ENCODE measurements at regions not wholly inside any gene's neighbourhood (a gene's known extent, or its start where the extent isn't known, plus 50 kb on each side); places are given as distances from the start of the nearest gene placed in this dataset.
"Not testable (repeated sequence)": the region's sequence is repeated elsewhere in the genome, so short reads cannot be mapped to it uniquely, and the experiment has no call there.

DNA sequence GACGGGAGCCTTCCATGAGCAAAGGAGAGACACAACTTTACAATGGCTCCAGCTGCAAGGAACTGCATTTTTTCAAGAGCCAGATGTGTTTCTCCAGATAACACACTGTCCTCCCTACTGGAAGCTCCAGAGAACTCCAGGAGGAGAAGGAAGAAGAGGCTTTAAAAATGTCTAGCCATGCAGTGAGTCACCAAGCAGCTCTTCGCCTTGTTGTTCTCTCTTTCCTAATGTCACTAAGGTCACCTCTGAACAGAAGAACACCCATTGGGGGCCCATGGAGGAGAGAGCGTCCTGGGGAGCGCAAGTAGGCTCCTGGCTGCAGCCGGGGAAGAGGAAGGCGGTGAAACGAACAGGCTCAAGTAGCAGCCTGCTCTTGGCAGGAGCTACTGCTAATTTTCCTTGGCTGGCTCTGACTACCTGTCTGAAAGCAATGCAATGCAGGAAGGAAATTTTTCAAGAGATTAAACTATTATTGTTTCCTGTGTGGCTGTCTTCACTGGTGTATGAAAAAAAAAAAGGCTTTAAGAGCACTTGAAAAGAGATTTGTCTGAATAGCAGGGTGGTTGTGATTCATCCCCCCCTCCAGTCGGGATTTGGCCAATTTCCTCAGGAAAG is 321.9 kb downstream of the SETD4 start:
- H3K4me3 Mint-ChIP-seq, result no peak overlapping the region
- H3K4me1 Mint-ChIP-seq, result peaks cover 8% of the 10 kb centered on the region
- no peaks in the 10 kb centered on the region for H3K36me3 Mint-ChIP-seq
- no peak overlapping the region for H3K27ac Mint-ChIP-seq
- H3K27me3 Mint-ChIP-seq, result no peaks in the 10 kb centered on the region
- H3K9me3 Mint-ChIP-seq, result no peaks in the 10 kb centered on the region

DNA sequence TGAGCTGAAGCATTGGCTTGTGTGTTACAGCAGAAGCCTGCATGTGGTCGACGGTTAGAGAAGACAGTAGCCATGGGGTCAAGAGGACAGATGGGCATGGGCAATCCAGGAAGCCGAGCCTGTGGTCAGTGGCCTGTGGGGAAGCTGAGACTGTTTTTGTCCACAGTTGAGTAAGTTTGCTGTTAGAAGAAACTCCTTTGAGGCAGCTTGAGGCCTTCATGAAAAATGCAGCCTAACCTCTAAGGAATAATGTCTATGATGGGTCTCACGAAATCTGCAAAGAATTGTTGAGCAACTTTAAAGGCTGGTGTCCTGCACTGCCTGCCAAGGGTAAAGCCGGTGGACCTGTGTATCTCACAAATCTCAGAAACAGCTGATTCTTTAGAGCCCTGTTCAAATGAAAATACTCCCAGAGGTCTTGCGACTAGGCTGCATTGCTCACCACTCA is 322.4 kb downstream of the SETD4 start:
- Mint-ChIP-seq H3K36me3 (no peaks in the 10 kb centered on the region), H3K27ac (no peak overlapping the region), H3K27me3 (no peaks in the 10 kb centered on the region), H3K4me1 (peaks cover 8% of the 10 kb centered on the region), H3K4me3 (no peak overlapping the region), H3K9me3 (no peaks in the 10 kb centered on the region)

DNA sequence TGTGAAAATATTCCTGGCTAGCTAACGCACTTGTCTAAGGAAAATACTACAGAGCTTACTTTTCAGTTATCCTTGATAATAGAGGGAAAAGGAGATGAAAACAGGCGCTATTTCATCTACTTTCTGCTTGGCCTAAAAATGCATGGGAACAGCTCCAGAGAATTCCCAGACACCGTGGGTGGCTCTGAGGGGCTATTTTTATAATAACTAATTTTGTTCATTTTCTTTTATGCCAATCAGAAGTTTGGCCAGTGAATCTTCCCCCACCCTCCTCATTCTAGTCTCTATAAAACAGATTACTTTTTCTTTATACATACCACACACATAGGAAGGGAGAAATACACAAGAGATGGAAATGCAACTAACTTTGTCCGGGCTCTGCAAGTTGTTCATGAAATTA is 322.9 kb downstream of the SETD4 start:
- Mint-ChIP-seq H3K4me3 (no peak overlapping the region), H3K27me3 (no peaks in the 10 kb centered on the region), H3K4me1 (peaks cover 8% of the 10 kb centered on the region), H3K27ac (no peak overlapping the region), H3K36me3 (no peaks in the 10 kb centered on the region), H3K9me3 (no peaks in the 10 kb centered on the region)

DNA sequence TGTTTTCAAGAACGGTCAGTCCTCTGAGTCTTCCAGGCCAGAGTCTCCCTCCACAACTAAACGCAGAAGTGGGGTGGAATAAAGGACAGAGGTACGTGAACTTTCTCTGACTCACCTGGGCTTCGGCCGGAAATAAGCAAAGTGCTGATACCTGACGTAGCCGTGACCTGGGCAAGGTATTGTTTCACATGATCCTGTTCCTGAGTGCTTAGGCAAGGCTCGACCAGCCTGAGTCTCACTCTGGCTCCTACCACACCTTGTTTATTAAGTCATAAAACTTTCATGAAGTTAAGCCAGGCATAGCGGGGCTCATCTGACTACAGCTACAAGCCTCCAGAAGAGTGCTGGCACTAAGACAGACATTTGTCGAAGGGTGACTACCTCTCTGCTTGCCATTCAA is 327.5 kb downstream of the SETD4 start:
- H3K27ac Mint-ChIP-seq, result no peak overlapping the region
- H3K4me1 Mint-ChIP-seq, result no peaks in the 10 kb centered on the region
- peaks cover 2% of the 10 kb centered on the region for H3K27me3 Mint-ChIP-seq
- no peaks in the 10 kb centered on the region for H3K36me3 Mint-ChIP-seq
- H3K9me3 Mint-ChIP-seq, result no peaks in the 10 kb centered on the region
- no peak overlapping the region for H3K4me3 Mint-ChIP-seq

DNA sequence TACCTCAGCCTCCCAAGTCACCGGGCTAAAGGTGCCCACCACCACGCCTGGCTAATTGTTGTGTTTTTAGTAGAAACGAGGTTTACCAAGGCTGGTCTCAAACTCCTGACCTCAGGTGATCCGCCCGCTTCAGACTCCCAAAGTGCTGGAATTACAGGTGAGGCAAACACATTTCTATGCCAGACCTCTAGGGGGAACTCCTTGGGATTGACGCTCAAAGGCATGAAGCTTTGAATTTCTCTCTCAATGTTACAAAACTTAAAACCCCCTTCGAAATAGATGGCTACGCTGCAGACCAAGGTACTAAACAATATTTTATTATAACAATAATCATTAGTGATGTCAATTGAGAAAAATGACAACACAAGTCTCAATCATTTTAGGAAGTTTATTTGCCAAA is 330.0 kb downstream of the SETD4 start:
- Mint-ChIP-seq H3K36me3 (no peaks in the 10 kb centered on the region), H3K4me3 (no peak overlapping the region), H3K9me3 (no peaks in the 10 kb centered on the region), H3K4me1 (no peaks in the 10 kb centered on the region), H3K27me3 (peaks cover 4% of the 10 kb centered on the region), H3K27ac (no peak overlapping the region)

DNA sequence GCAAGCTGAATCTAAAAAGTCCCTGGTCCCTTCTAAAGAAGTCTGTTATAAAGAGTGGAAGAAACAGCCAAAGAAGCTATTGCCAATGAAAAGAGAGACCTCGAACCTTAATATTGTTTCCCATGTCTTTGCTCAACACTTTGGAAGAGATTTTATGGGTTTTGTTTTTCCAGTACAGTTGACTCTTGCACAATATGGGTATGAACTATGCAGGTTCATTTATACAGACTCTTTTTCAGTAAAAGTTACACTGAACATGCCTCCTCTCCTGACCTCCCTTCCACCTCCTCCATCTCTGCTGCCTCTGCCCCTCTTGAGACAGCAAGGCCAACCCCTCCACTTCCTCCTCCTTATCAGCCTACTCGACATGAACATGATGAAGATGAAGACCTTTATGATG is 332.5 kb downstream of the SETD4 start:
- H3K27ac Mint-ChIP-seq, result no peak overlapping the region

DNA sequence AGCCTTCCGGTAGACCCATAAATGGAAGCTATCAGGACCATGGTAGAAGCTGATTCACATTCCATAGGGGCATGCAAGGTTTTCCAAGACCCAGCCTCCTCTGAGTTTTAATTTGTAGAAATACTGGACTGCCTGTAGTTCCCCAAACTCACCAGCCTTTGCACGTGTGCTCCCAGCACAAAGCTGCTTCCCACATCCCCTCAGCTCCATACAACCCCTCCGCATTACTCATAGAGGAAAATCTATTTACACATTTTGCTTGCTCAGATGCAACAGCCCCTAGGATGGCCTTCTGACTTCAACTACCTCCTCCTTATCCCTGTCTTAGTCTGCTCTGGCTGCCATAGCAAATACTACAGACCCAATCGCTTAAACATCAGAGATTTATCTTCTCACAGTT is 336.2 kb downstream of the SETD4 start:
- Mint-ChIP-seq H3K4me1 (no peaks in the 10 kb centered on the region), H3K4me3 (no peak overlapping the region), H3K27ac (peak overlapping the region; percentile 38), H3K36me3 (no peaks in the 10 kb centered on the region), H3K9me3 (no peaks in the 10 kb centered on the region), H3K27me3 (peaks cover 4% of the 10 kb centered on the region)

More for the DNA sequence above, 332.5 kb downstream of the SETD4 start:
- Mint-ChIP-seq H3K4me1 (no peaks in the 10 kb centered on the region), H3K9me3 (no peaks in the 10 kb centered on the region), H3K4me3 (no peak overlapping the region), H3K27me3 (peaks cover 4% of the 10 kb centered on the region), H3K36me3 (no peaks in the 10 kb centered on the region)

DNA sequence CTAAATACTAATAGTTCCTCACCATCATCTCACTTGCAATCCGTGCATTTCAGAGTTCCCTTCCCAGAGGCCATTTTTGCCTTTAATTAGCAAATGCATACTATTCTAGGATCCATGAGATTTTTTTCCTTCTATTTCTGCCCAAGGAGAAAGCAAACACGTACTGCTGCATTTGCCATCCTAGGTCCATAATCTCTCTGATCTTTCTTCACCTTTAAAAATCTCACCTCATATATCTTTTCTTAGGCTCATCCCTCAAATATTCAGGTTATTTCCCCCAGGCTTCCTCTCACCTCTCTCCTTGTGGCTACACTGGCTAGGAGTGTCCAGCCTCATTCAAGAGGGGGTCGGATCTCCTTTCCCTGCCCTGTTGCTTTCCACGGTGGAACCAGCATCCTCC is 338.6 kb downstream of the SETD4 start:
- Mint-ChIP-seq H3K4me3 (no peak overlapping the region), H3K36me3 (no peaks in the 10 kb centered on the region), H3K9me3 (no peaks in the 10 kb centered on the region)

DNA sequence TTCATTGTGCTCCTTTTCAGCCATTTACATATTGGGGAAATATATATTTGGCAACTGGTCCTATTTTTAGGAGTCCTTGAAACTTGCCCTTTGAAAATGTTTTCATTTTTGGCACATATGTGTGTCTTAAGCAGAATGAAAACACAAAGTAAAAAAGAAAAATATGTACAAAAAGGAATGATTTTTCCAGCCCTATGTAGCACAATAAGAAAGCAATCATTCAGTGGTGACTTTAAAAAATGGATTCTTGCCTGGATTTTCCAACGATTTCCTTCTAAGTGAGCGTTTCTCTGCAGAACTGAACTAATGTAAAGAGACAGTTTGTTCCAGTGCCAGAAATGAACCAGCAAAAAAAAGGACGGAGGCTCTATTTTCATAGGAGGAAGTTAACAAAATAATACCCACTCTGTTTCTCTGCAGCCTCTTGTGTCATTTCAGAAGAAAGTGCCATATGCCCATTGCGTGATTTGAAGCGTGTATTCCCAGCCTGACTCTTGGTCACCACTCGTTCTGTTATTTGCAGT is 340.1 kb downstream of the SETD4 start:
- Mint-ChIP-seq H3K9me3 (no peaks in the 10 kb centered on the region), H3K27me3 (no peaks in the 10 kb centered on the region), H3K4me1 (no peaks in the 10 kb centered on the region), H3K27ac (no peak overlapping the region), H3K36me3 (no peaks in the 10 kb centered on the region), H3K4me3 (no peak overlapping the region)

More for the DNA sequence above, 338.6 kb downstream of the SETD4 start:
- Mint-ChIP-seq H3K27ac (no peak overlapping the region), H3K27me3 (no peaks in the 10 kb centered on the region), H3K4me1 (no peaks in the 10 kb centered on the region)

DNA sequence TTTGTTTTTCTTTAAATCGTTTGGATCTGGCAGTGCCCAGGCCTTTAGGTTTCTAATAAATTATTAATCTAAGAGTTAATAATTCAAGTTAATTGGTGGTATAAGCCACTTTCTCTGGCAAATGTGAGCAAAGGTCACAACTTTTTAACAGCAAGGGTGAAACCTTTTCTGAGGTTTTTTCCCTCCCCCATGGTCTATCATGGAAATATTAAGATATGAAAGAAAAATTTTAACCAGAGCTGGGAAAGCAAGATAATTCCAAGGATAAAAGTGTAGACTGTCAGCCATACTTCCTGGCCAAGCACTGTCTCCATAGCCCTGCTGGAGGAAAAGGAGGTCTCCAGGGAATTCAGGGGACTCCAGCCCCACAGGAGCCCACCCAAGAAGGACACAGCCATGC is 341.2 kb downstream of the SETD4 start:
- H3K27me3 Mint-ChIP-seq, result peaks cover 4% of the 10 kb centered on the region
- H3K9me3 Mint-ChIP-seq, result no peaks in the 10 kb centered on the region
- H3K4me1 Mint-ChIP-seq, result no peaks in the 10 kb centered on the region
- H3K27ac Mint-ChIP-seq, result no peak overlapping the region
- no peak overlapping the region for H3K4me3 Mint-ChIP-seq
- H3K36me3 Mint-ChIP-seq, result no peaks in the 10 kb centered on the region

DNA sequence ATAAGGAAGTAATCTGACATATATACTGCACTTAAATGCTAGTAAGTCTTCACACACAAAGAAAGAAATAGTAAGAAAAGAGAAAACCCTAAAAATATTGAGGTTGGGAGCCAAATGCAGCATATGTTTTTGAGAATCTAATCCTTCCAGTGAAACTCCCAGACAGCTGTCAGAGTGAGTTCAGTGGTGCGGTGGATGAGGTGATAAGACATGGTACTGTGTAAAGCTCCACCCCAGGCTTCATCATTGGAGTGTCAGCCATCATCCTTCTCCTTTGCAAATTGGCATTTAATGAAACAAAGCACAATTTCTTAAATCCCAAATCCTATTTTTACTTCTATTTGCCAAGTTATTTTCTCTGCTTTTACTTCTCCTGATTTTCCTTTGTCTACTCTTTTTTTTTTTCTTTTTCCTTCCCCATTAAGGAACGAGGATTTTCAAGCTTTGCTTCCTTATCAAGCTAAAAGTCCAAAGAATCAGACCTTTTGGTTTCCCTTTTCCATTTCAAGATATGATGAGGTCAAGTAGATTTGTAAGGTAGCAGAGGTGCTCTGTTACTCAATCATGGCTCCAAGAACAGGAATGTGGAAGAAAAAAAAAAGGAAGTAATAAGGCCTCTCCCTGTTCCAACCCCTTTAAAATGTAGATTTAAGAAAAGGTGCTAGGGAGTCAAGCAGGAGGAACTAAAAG is 343.3 kb downstream of the SETD4 start:
- Mint-ChIP-seq H3K27me3 (peaks cover 6% of the 10 kb centered on the region), H3K9me3 (no peaks in the 10 kb centered on the region), H3K36me3 (no peaks in the 10 kb centered on the region), H3K4me3 (no peak overlapping the region), H3K27ac (no peak overlapping the region), H3K4me1 (no peaks in the 10 kb centered on the region)

DNA sequence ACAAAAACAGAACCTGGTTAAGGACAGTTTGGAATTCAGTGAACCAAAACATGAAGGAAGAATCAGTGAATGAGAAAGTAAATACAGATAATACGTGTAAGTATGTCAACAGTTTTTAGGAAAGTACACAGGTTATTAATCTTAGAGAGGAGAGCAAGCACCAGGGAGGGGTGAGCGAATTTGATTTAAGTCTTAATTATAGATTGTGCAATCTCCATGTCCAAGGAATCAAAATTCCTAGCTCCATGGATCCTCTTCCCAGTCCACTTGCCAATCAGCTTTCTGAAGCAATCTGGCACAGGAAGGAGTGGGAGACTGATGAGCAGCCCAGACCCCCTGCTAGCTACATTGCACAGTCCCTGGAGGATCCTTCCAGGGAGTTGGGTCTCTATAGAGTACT is 346.4 kb downstream of the SETD4 start:
- Mint-ChIP-seq H3K9me3 (no peaks in the 10 kb centered on the region), H3K4me1 (no peaks in the 10 kb centered on the region), H3K4me3 (no peak overlapping the region), H3K27me3 (peaks cover 6% of the 10 kb centered on the region), H3K36me3 (no peaks in the 10 kb centered on the region), H3K27ac (no peak overlapping the region)

DNA sequence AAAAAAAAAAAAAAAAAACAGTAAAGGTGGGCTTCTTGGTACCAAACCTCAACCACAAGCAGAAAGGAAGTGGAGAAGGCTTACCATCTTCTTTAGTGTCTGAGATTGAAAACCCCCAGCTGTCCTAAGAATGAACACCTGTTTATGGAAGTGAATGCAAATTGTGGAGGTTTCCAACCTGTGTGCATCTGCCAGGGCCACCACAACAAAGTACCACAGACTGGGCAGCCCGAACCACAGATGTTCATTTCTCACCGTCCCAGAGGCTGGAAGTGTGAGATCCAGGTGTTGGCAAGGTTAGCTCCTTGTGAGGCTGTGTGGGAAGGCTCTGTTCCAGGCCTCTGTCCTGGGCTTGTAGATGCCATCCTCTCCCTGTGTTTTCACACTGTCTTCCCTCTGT is 348.7 kb downstream of the SETD4 start:
- Mint-ChIP-seq H3K9me3 (no peaks in the 10 kb centered on the region), H3K27me3 (peaks cover 6% of the 10 kb centered on the region), H3K4me3 (no peak overlapping the region), H3K27ac (no peak overlapping the region), H3K36me3 (no peaks in the 10 kb centered on the region), H3K4me1 (no peaks in the 10 kb centered on the region)

DNA sequence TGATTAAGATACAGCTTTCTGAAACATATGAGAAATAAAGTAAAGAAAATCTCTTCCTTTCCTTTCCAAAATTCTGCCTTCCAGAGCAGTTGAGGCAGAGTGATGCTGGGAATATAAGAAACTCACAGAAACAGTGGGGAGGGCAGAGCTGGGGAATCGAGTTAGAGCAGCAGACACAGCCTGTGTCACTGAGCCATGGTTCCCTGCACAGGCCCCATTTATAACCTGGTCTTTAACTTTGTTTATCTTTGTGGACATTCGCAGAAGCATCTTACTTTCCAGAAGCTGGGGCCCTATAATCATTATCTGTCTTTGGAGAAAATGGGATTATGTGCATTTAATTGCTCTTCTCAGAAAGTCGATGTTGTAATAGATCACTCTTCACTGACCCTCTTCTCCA is 349.1 kb downstream of the SETD4 start:
- H3K27me3 Mint-ChIP-seq, result peaks cover 6% of the 10 kb centered on the region
- no peaks in the 10 kb centered on the region for H3K9me3 Mint-ChIP-seq
- H3K4me1 Mint-ChIP-seq, result no peaks in the 10 kb centered on the region
- no peak overlapping the region for H3K4me3 Mint-ChIP-seq
- H3K36me3 Mint-ChIP-seq, result no peaks in the 10 kb centered on the region
- no peak overlapping the region for H3K27ac Mint-ChIP-seq

DNA sequence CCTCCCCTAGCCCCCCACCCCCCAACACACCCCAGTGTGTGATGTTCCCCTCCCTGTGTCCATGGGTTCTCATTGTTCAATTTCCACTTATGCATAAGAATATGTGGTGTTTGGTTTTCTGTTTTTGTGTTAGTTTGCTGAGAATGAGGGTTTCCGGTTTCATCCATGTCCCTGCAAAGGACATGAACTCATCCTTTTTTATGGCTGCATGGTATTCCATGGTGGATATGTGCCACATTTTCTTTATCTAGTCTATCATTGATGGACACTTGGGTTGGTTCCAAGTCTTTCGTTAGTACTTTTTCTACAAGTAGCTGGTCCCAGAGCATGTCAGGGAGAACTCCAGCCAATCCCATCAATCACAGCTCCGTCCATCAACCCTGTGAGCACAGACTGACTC is 350.3 kb downstream of the SETD4 start:
- not testable (repeated sequence) for H3K9me3 Mint-ChIP-seq, H3K4me3 Mint-ChIP-seq, H3K36me3 Mint-ChIP-seq, H3K4me1 Mint-ChIP-seq, H3K27ac Mint-ChIP-seq, H3K27me3 Mint-ChIP-seq

DNA sequence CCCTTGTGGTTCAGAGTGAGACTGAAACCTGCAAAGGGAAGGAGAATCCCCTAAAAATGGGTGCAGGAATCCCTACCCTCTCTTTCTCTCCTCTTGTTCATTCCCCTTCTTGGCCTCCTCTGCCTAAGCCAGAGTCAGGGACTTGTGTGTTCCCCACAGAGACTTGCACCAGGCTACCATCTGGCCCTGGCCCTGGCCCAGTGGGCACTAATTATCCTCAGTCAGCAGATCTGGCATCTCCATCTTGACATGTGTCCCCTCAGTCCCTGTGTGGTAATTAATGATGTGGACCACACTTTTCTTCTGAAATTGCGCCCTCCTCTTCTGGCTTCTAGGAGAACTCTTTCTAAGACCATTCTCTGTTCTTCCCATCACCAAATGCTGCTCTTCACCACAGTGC is 354.4 kb downstream of the SETD4 start:
- H3K27ac Mint-ChIP-seq, result no peak overlapping the region
- peaks cover 13% of the 10 kb centered on the region for H3K27me3 Mint-ChIP-seq
- H3K36me3 Mint-ChIP-seq, result no peaks in the 10 kb centered on the region
- no peaks in the 10 kb centered on the region for H3K4me1 Mint-ChIP-seq
- H3K4me3 Mint-ChIP-seq, result no peak overlapping the region
- H3K9me3 Mint-ChIP-seq, result no peaks in the 10 kb centered on the region

Data from activated naive CD4-positive, alpha-beta T cell treated with anti-CD3 and anti-CD28 coated beads, Interleukin-2, amount 50 U/mL, for 24 hours (primary cell).